H1 (cell line): ENCODE measurements at regions not wholly inside any gene's neighbourhood (a gene's known extent, or its start where the extent isn't known, plus 50 kb on each side); places are given as distances from the start of the nearest gene placed in this dataset.

Source experiments
- CTCF ChIA-PET: fragments of 300-600 bp; sonication (Branson Sonifier 250); formaldehyde crosslinking; loops from one replicate; lab custom pipeline; 2021; ENCODE audit not compliant: partially characterized antibody; lab: Charles Lee
- POLR2A ChIA-PET: fragments of 300-600 bp; sonication (Branson Sonifier 250); formaldehyde crosslinking; loops from one replicate; lab custom pipeline; 2021; ENCODE audit warnings: inconsistent platforms; ENCODE audit not compliant: partially characterized antibody; lab: Charles Lee
- DNase-seq, 2 experiments: peaks; one replicate each; pipeline versions ENCODE4 v3.0.0 to v3.0.0-alpha.2; 2010 to 2022; ENCODE audit warnings: low spot score in 2 of 2, low read depth in 1 of 2, mixed read lengths in 1 of 2
- FAIRE-seq: peaks from 2 replicates; lab custom pipeline; 2011; peaks lifted over from hg19 to GRCh38; lab: Jason Lieb, UNC
- H2AFZ ChIP-seq: 2 replicates; pipeline ENCODE4 v1.8.1; 2012; ENCODE audit warnings: low read length, inconsistent platforms
- H2AK5ac ChIP-seq: 2 replicates; pipeline ENCODE4 v1.6.1; 2013; ENCODE audit warnings: low read depth, low read length
- H2BK120ac ChIP-seq: replicated peaks from 2 replicates; pipeline ENCODE3; 2013; ENCODE audit warnings: low read depth, low read length, inconsistent platforms
- H2BK12ac ChIP-seq: 2 replicates; pipeline ENCODE4 v1.6.1; 2013; ENCODE audit warnings: low read depth, low read length
- H2BK15ac ChIP-seq: 2 replicates; pipeline ENCODE4 v1.6.1; 2013; ENCODE audit warnings: low read length
- H2BK20ac ChIP-seq: 2 replicates; pipeline ENCODE4 v1.6.1; 2013; ENCODE audit warnings: low read length
- H2BK5ac ChIP-seq: 2 replicates; pipeline ENCODE4 v1.6.1; 2013; ENCODE audit warnings: low read depth, low read length
- H3K14ac ChIP-seq: 2 replicates; pipeline ENCODE4 v1.6.1; 2013; ENCODE audit warnings: inconsistent platforms; ENCODE audit not compliant: insufficient read length
- H3K18ac ChIP-seq: 2 replicates; pipeline ENCODE4 v1.6.1; 2013; ENCODE audit warnings: low read length; ENCODE audit errors: extremely low read depth
- H3K23ac ChIP-seq: 2 replicates; pipeline ENCODE4 v1.6.1; 2013; ENCODE audit warnings: inconsistent platforms; ENCODE audit not compliant: insufficient read length
- H3K23me2 ChIP-seq: 2 replicates; pipeline ENCODE4 v1.6.1; 2013; ENCODE audit warnings: low read depth, low read length
- H3K27ac ChIP-seq: 2 replicates; pipeline ENCODE4 v1.6.1; 2011; ENCODE audit warnings: low read depth, low read length, inconsistent platforms
- H3K27me3 ChIP-seq, 4 experiments: replicated peaks in 1 of 4; 1 replicate in 1 of 4; 2 replicates in 3 of 4; pipeline versions ENCODE4 v1.6.1 to v1.8.1; 2011 to 2013; ENCODE audit warnings: low read length in 3 of 4, mild to moderate bottlenecking in 3 of 4, inconsistent platforms in 2 of 4, mixed read lengths in 2 of 4, moderate library complexity in 1 of 4; ENCODE audit not compliant: control insufficient read depth in 3 of 4, insufficient read depth in 3 of 4; ENCODE audit errors: extremely low read depth in 1 of 4
- H3K36me3 ChIP-seq, 4 experiments: 2 replicates each; pipeline versions ENCODE4 v1.6.1 to v1.8.1; 2011 to 2013; ENCODE audit warnings: mild to moderate bottlenecking in 4 of 4, low read length in 3 of 4, moderate library complexity in 2 of 4, control low read depth in 1 of 4, inconsistent platforms in 1 of 4; ENCODE audit not compliant: insufficient read depth in 4 of 4, control insufficient read depth in 2 of 4
- H3K4ac ChIP-seq: replicated peaks from 2 replicates; pipeline ENCODE3; 2013; ENCODE audit warnings: low read length, low read depth, mixed read lengths, inconsistent platforms; ENCODE audit not compliant: insufficient read length
- H3K4me1 ChIP-seq, 4 experiments: replicated peaks in 1 of 4; 1 replicate in 1 of 4; 2 replicates in 3 of 4; pipeline versions ENCODE4 v1.6.1 to v1.8.1; 2011 to 2013; ENCODE audit warnings: low read length in 3 of 4, inconsistent platforms in 2 of 4, mixed read lengths in 1 of 4; ENCODE audit not compliant: insufficient read depth in 4 of 4, control insufficient read depth in 3 of 4
- H3K4me2 ChIP-seq, 2 experiments: 2 replicates each; pipeline versions ENCODE4 v1.6.1 to v1.8.1; 2011 to 2013; ENCODE audit warnings: low read depth in 2 of 2, low read length in 2 of 2, control low read depth in 1 of 2, inconsistent platforms in 1 of 2, mild to moderate bottlenecking in 1 of 2; ENCODE audit not compliant: insufficient read depth in 1 of 2
- H3K4me3 ChIP-seq, 4 experiments: fragments of 200-600, 300-600 bp in 1 of 4; sonication (generic), shearing (Covaris generic), sonication (Bioruptor Twin) in 1 of 4; 2 replicates each; pipeline versions ENCODE4 v1.5.1 to v1.8.1; 2011 to 2016; ENCODE audit warnings: low read length in 4 of 4, low read depth in 3 of 4, control low read depth in 2 of 4, inconsistent platforms in 2 of 4, mild to moderate bottlenecking in 2 of 4, mixed read lengths in 1 of 4, moderate library complexity in 1 of 4; ENCODE audit not compliant: insufficient read depth in 2 of 4; ENCODE audit errors: extremely low read depth in 1 of 4
- H3K56ac ChIP-seq: replicated peaks from 2 replicates; pipeline ENCODE3; 2013; ENCODE audit warnings: low read depth, mild to moderate bottlenecking, mixed read lengths, low read length, inconsistent platforms; ENCODE audit not compliant: insufficient read length
- H3K79me1 ChIP-seq: 2 replicates; pipeline ENCODE4 v1.6.1; 2013; ENCODE audit warnings: low read depth, low read length, control low read depth
- H3K79me2 ChIP-seq, 2 experiments: 2 replicates each; pipeline versions ENCODE4 v1.6.1 to v1.8.1; 2012 to 2013; ENCODE audit warnings: low read length in 2 of 2, mild to moderate bottlenecking in 2 of 2, inconsistent platforms in 1 of 2; ENCODE audit not compliant: insufficient read depth in 2 of 2, control insufficient read depth in 1 of 2
- H3K9ac ChIP-seq, 4 experiments: replicated peaks in 1 of 4; 1 replicate in 1 of 4; 2 replicates in 3 of 4; pipeline versions ENCODE4 v1.6.1 to v1.8.1; 2011 to 2013; ENCODE audit warnings: low read depth in 3 of 4, low read length in 3 of 4, control low read depth in 2 of 4, mild to moderate bottlenecking in 2 of 4, moderate library complexity in 2 of 4, inconsistent platforms in 1 of 4; ENCODE audit errors: extremely low read depth in 1 of 4
- H3K9me3 ChIP-seq, 2 experiments: 2 replicates each; pipeline versions ENCODE4 v1.6.1 to v1.8.1; 2012 to 2013; ENCODE audit warnings: mild to moderate bottlenecking in 2 of 2, moderate library complexity in 2 of 2, control low read depth in 1 of 2, inconsistent platforms in 1 of 2, low read depth in 1 of 2, low read length in 1 of 2, mixed read lengths in 1 of 2; ENCODE audit not compliant: insufficient read depth in 2 of 2
- H4K20me1 ChIP-seq, 2 experiments: replicated peaks in 1 of 2; 2 replicates each; pipeline versions ENCODE3 to v1.8.1; 2011 to 2013; ENCODE audit warnings: inconsistent platforms in 2 of 2, low read length in 2 of 2, mild to moderate bottlenecking in 1 of 2; ENCODE audit not compliant: insufficient read depth in 2 of 2, control insufficient read depth in 1 of 2
- H4K5ac ChIP-seq: 2 replicates; pipeline ENCODE4 v1.6.1; 2013; ENCODE audit warnings: low read length, low read depth, mixed read lengths, inconsistent platforms; ENCODE audit not compliant: insufficient read length
- H4K8ac ChIP-seq: 2 replicates; pipeline ENCODE4 v1.8.0; 2013; ENCODE audit warnings: mild to moderate bottlenecking, moderate library complexity, low read length, inconsistent platforms; ENCODE audit not compliant: insufficient read depth; ENCODE audit errors: extremely low read depth
- H4K91ac ChIP-seq: replicated peaks from 2 replicates; pipeline ENCODE3; 2013; ENCODE audit warnings: low read length, mixed read lengths, inconsistent platforms; ENCODE audit not compliant: insufficient read length
- BRCA1 ChIP-seq: IDR thresholded peaks from 2 replicates; pipeline ENCODE4 v1.6.1; 2012; ENCODE audit warnings: low read depth, low read length, improper control_type of control experiment
- CBX5 ChIP-seq: fragments of 300-800, 300-1000 bp; sonication (generic); IDR thresholded peaks from 2 replicates; pipeline ENCODE4 v1.7.1; 2016; ENCODE audit warnings: antibody characterized with exemption, low read length, low read depth
- EZH2 ChIP-seq: fragments of 200-600 bp; sonication (generic); IDR thresholded peaks from 2 replicates; pipeline ENCODE4 v1.7.1; 2012; ENCODE audit warnings: low read depth, mild to moderate bottlenecking, moderate library complexity, low read length, inconsistent platforms; ENCODE audit not compliant: severe bottlenecking
- JUN ChIP-seq: IDR thresholded peaks from 2 replicates; pipeline ENCODE4 v1.6.1; 2011; ENCODE audit warnings: low read depth, mild to moderate bottlenecking, improper control_type of control experiment, low read length
- POU5F1 ChIP-seq: IDR thresholded peaks from 2 replicates; pipeline ENCODE4 v1.6.1; 2011; ENCODE audit warnings: low read depth, mild to moderate bottlenecking, low read length, moderate library complexity
- RAD21 ChIP-seq, 2 experiments: IDR thresholded peaks in 1 of 2; conservative IDR thresholded peaks in 1 of 2; 2 replicates each; pipeline ENCODE4 v1.6.1; 2011; ENCODE audit warnings: low read depth in 2 of 2, low read length in 2 of 2, improper control_type of control experiment in 1 of 2, inconsistent platforms in 1 of 2, mild to moderate bottlenecking in 1 of 2, moderate library complexity in 1 of 2
- WGBS, 2 experiments: shearing (Covaris generic) in 1 of 2; methylation state at CpG; one replicate each; pipeline versions ENCODE4 v1.1.6 to v1.1.7; 2013 to 2015; ENCODE audit warnings: low lambda C conversion rate in 2 of 2, mixed read lengths in 2 of 2, inconsistent platforms in 1 of 2, low coverage in 1 of 2, missing lambda C conversion rate in 1 of 2; ENCODE audit not compliant: insufficient replicate concordance in 2 of 2, insufficient coverage in 1 of 2, insufficient read length in 1 of 2; ENCODE audit errors: extremely low coverage in 1 of 2, missing lambda C conversion rate in 1 of 2; 5-methylcytosine and 5-hydroxymethylcytosine counted together
- TF ChIP-seq, protein P1 (sequence below): IDR thresholded peaks from 2 replicates; pipeline ENCODE4 v1.6.1; 2012; ENCODE audit warnings: inconsistent platforms

DNA sequence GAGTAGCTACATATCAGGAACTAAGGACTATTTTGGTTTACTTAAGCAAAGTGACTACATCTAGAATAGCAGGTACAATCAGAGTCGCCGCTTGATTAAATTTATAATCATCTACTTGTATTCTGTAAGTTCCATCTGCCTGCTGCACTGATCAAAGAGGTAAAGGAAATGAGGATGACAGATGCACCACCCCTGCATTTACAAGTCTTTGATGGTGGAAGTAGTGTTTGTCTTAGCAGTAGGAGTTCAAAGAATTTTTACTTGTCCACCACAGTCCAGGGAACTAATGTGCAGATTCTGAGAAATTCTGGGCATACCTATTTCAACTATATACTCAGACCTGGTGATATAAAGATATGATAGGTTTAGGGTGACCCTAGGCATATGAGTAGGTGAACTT is 184.1 kb upstream of the IVNS1ABP start:
- DNase-seq, result no peak
- H3K4me1 ChIP-seq, result no peaks in the 10 kb centered on the region
- H3K9ac ChIP-seq, result no peak overlapping the region
- H3K23ac ChIP-seq, result no peak overlapping the region
- no peak overlapping the region for H2BK20ac ChIP-seq
- no peaks in the 10 kb centered on the region for H3K9me3 ChIP-seq
- H3K56ac ChIP-seq, result no peak overlapping the region
- no peaks in the 10 kb centered on the region for H3K27me3 ChIP-seq
- no peak overlapping the region for H4K91ac ChIP-seq
- no peak overlapping the region for H2BK5ac ChIP-seq
- H3K79me2 ChIP-seq, result no peaks in the 10 kb centered on the region
- no peaks in the 10 kb centered on the region for H3K23me2 ChIP-seq
- no peak overlapping the region for H2AFZ ChIP-seq
- no peak overlapping the region for H2AK5ac ChIP-seq
- H3K4me2 ChIP-seq, result no peak overlapping the region
- no peak overlapping the region for H2BK120ac ChIP-seq
- H3K27ac ChIP-seq, result no peak overlapping the region
- H2BK15ac ChIP-seq, result no peak overlapping the region
- no peak overlapping the region for H3K4me3 ChIP-seq
- H3K4ac ChIP-seq, result no peak overlapping the region
- no peak overlapping the region for H3K18ac ChIP-seq
- CTCF ChIA-PET, result interaction anchor here (1.3 kb wide), 1 partner anchor 9 kb away, joined by 6 read pairs; no protein-coding TSS in a partner anchor
- no peak for FAIRE-seq
- H2BK12ac ChIP-seq, result no peak overlapping the region
- no peak overlapping the region for H3K14ac ChIP-seq
- H3K36me3 ChIP-seq, result no peaks in the 10 kb centered on the region
- H3K79me1 ChIP-seq, result no peaks in the 10 kb centered on the region
- POLR2A ChIA-PET, result no interaction called here
- whole genome bisulfite sequencing, 2 experiments, result 91% methylated on average over 2 of the region's 2 CpGs; no CpG with 5 or more reads in 1 of the 2 experiments
- H4K5ac ChIP-seq, result no peak overlapping the region
- no peak overlapping the region for H4K8ac ChIP-seq
- no peak for TF ChIP-seq POU5F1
- no peak for TF ChIP-seq CBX5
- TF ChIP-seq RAD21 (IDR thresholded peaks at IDR 0.05 in 1 of 2, conservative IDR thresholded peaks at IDR 0.05 in 1 of 2; ENCODE audit: low read depth in 2 of 2, low read length in 2 of 2), result no peak
- no peak for TF ChIP-seq EZH2
- TF ChIP-seq BRCA1, result no peak
- TF ChIP-seq, protein P1, sequence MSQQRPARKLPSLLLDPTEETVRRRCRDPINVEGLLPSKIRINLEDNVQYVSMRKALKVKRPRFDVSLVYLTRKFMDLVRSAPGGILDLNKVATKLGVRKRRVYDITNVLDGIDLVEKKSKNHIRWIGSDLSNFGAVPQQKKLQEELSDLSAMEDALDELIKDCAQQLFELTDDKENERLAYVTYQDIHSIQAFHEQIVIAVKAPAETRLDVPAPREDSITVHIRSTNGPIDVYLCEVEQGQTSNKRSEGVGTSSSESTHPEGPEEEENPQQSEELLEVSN, result no peak
- no peak for TF ChIP-seq JUN
- H4K20me1 ChIP-seq, result no peaks in the 10 kb centered on the region
